SK-N-SH treated with all-trans-retinoic acid at 6 μM for 48 hours (cell line): ENCODE measurements at regions not wholly inside any gene's neighbourhood (a gene's known extent, or its start where the extent isn't known, plus 50 kb on each side); places are given as distances from the start of the nearest gene placed in this dataset.

Experiments
- PATZ1 ChIP-seq: fragments of 250-450 bp; sonication (Bioruptor Pico); IDR thresholded peaks from 2 replicates; pipeline ENCODE4 v1.8.0; 2020; ENCODE audit warnings: mild to moderate bottlenecking, moderate library complexity, borderline replicate concordance
- RARB ChIP-seq: fragments of 250-450 bp; sonication (Bioruptor Pico); IDR thresholded peaks from 2 replicates; pipeline ENCODE4 v1.8.0; 2021; ENCODE audit warnings: mild to moderate bottlenecking, moderate library complexity
- ZFP30 ChIP-seq: fragments of 450-650 bp; formaldehyde crosslinking; IDR thresholded peaks from 2 replicates; pipeline ENCODE4 v1.5.0; 2022; ENCODE audit warnings: mild to moderate bottlenecking, moderate library complexity
- ZNF70 ChIP-seq: fragments of 450-650 bp; formaldehyde crosslinking; IDR thresholded peaks from 2 replicates; pipeline ENCODE4 v1.5.0; 2020; ENCODE audit warnings: mild to moderate bottlenecking, moderate library complexity
- ZNF8 ChIP-seq: fragments of 450-650 bp; formaldehyde crosslinking; IDR thresholded peaks from 2 replicates; pipeline ENCODE4 v1.5.0; 2020; ENCODE audit warnings: mild to moderate bottlenecking, moderate library complexity
- TF ChIP-seq, protein P1 (sequence below): fragments of 250-450 bp; sonication (Bioruptor Pico); IDR thresholded peaks from 2 replicates; pipeline ENCODE4 v1.5.1; 2021; ENCODE audit warnings: mild to moderate bottlenecking, moderate library complexity

DNA sequence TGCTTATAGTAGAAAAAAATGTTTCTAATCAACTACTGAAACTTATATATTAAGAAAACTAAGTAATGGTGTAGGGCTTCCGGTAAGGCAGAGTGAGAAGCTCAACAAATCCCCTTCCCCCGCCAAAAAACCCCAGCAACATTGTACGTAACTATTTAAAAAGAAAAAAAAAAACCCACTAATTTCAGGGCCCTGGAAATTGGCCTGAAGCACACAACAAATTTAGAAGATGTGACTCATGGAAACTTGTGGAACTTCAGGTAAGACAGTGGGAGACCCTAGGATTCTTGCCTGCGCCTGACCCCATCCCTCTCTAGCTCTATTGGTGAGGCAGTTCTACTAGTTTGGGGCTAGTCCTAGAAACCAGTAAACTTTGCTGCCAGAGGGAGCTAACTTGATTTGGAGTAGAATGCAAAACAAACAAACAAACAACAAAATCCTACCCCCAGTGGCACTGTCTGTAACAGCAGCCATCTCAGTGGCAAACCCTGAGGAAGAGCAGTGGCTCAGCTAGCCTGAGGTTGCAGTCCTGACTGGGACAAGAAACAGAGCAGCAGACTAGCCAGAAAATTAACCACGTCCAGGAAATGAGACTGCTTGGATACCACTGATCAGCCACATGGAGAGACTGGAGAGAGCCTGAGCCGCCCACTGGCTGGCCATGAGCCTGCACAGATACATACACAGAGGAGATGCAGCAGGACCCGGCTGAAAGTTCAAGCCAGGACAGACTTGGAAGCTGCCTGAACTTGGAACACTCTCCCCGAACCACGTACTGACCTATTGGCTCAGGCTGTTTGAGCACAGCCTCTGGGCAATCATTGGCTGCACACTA is 135.1 kb downstream of the TBXT start:
- no peak for TF ChIP-seq PATZ1 (CRISPR knock-in tag)
- TF ChIP-seq ZNF8 (CRISPR knock-in tag): no peak
- no peak for TF ChIP-seq RARB
- TF ChIP-seq, protein P1, sequence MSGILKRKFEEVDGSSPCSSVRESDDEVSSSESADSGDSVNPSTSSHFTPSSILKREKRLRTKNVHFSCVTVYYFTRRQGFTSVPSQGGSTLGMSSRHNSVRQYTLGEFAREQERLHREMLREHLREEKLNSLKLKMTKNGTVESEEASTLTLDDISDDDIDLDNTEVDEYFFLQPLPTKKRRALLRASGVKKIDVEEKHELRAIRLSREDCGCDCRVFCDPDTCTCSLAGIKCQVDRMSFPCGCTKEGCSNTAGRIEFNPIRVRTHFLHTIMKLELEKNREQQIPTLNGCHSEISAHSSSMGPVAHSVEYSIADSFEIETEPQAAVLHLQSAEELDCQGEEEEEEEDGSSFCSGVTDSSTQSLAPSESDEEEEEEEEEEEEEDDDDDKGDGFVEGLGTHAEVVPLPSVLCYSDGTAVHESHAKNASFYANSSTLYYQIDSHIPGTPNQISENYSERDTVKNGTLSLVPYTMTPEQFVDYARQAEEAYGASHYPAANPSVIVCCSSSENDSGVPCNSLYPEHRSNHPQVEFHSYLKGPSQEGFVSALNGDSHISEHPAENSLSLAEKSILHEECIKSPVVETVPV (CRISPR knock-in tag): no peak
- TF ChIP-seq ZNF70 (CRISPR knock-in tag): no peak
- TF ChIP-seq ZFP30: no peak
